CD4-positive, alpha-beta T cell treated with Interleukin-4 for 1 hour (primary cell): ENCODE measurements at regions not wholly inside any gene's neighbourhood (a gene's known extent, or its start where the extent isn't known, plus 50 kb on each side); places are given as distances from the start of the nearest gene placed in this dataset.

Experiments used
- DNase-seq, 2 donors: peaks; one replicate each; pipeline ENCODE4 v3.0.0-alpha.2; 2020 to 2022

DNA sequence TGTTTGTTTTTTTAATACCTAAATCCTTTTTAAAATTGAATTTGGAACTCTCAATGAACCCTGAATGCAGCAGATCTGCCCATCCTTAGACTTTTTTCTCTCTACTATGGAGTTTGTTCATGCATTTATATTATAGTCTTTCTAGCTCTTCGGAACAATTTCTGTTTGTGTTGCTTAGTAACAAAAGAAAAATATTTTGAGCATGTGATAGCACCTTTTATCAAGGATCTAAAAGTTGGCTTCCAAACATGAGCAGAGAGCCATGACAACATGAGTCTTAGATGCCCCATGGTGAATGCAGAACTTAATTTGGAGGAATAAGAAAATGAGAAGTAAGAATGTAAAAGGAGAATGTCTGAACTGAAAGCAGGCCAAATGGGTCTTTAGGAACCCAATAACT is 133.7 kb downstream of the EDN1 start:
- DNase-seq, result no peak

DNA sequence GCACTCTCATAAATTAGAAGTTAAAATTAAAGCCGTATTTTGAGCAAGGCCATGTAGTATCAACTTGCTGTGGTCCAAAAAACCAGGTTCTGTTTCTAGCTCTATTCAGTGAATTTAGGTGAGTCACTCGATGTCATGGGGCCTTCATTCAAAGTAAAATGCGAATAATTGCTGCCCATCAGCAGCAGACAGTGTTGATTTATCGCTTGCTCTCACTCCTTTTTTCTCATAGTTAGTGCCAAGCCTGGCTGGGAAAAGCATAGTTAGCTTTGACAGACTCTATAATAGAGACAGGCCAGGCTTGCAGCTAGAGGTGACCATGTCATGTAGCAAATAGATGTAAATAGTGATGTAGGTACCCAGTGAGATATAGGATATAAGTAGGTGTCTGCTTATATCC is 136.0 kb downstream of the EDN1 start:
- no peak for DNase-seq

GRCh38 chr6:12431023-12431422 is 140.9 kb downstream of the EDN1 start:
- no peak for DNase-seq

DNA sequence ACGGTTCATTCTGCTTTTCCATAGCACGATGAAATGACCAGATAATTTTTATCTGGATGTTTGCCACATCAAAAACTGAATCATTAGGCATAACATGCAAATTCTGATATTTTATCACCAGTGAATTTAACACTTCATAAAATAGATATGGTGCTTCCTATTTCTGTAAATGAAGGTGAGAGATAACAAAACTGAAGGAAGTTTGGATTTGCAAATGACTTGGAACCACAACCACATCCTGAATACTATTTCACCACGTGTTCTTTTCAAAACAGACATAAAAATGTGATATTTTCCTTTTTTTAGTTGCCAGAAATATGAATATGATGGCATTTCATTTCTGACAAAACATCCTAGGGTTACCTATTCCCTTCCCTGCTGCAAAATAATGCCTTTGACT is 146.1 kb downstream of the EDN1 start:
- DNase-seq, result no peak

GRCh38 chr6:12436683-12437082 is 146.5 kb downstream of the EDN1 start:
- DNase-seq, result no peak

DNA sequence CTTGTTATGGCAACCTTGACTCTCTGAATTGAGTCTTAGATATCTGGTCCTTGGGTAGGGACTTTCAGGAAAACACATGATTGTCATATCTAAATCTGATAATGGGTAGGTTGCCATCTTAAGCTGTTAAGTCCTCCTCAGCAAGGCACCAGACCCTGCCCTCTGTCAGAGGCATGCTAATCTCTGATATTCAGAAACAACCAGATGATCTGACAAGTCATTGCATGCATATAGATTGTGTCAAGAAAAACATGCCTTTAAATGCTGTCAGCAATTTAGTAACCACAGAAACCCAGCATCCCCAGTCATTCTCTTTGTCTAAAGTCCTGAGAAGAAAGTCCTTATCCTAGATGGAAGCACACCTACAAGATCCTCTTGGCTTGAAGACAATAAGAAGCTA is 149.1 kb downstream of the EDN1 start:
- DNase-seq, result no peak

- no peak for DNase-seq
Measured at GRCh38 chr6:12440981-12441380, 150.8 kb downstream of the EDN1 start.

DNA sequence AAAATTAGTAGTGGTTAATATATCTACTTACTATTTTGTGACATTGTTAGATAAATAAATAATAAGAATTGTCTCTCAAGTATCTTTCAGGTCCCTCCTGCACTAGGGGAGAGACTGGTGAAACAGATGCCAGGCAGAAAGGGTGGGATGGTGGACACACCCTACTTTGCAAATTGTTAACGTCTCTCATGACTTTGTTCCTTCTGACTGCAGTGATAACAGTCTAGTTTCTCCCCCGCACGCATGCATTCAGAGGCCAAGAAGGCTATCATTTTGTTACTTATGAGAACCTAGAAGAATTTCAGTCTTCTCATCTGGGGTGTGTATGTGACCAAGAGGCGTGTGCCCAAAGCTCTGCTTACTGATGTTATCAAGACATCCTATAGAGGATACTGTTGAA is 152.3 kb downstream of the EDN1 start:
- no peak for DNase-seq

- DNase-seq, result no peak
Measured at GRCh38 chr6:12446394-12446793, 156.2 kb downstream of the EDN1 start.

DNA sequence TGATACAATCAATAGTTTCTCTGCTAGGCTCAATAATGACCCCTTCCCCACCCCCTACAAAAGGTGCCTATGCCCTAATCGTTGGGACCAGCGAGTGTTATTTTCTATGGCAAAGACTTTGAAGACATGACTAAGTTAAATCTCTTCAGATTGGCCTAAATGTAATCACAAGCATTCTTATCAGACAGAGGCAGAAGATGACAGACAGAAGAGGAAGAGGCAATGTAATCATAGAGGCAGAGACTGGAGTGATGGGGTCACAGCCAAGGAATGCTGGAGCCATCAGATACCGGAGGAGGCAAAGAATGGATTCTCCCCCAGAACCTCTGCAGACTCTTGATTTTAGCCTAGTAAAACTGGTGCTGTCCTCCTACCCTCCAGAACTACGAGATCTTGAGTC is 159.3 kb downstream of the EDN1 start:
- no peak for DNase-seq

- DNase-seq, result no peak
Measured at GRCh38 chr6:12450467-12450866, 160.3 kb downstream of the EDN1 start.

- DNase-seq, result no peak
Measured at GRCh38 chr6:12456343-12456742, 166.2 kb downstream of the EDN1 start.

DNA sequence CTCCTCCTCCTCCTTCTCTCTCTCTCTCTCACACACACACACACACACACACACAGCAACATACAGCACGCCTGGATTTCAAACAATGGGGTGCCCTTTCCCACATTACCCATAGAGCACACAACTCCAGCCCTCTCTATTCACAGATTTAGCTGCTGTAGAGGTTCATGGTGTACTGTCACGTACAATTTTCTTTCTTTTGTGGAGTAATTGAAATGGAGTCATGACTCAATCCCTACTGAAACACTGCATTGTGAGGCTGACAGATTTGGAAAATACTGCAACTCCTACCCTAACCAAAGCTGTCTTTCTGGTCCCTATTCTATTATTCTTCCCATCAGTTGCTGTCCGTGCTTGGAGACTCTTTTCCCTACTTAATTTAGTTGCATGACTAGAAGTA is 166.9 kb downstream of the EDN1 start:
- no peak for DNase-seq

DNA sequence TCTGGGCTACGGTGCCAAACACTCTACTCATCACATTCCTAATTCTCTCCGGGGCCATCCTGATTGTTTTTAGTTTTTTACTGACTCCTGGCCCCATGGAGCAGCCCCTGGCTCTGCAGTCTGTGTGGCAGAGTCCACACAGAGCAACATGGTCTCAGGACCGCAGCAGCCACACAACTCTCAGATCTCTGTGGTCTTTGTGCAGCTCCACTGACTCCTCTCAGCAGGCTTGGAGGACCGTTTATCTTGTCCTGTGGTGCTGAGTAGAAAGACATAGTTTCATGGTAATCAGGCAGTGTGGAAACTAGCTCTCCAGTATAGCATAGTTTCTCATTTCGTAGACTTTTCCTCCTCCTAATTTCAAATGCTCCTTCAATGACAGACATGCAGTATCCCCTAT is 168.4 kb downstream of the EDN1 start:
- no peak for DNase-seq

DNA sequence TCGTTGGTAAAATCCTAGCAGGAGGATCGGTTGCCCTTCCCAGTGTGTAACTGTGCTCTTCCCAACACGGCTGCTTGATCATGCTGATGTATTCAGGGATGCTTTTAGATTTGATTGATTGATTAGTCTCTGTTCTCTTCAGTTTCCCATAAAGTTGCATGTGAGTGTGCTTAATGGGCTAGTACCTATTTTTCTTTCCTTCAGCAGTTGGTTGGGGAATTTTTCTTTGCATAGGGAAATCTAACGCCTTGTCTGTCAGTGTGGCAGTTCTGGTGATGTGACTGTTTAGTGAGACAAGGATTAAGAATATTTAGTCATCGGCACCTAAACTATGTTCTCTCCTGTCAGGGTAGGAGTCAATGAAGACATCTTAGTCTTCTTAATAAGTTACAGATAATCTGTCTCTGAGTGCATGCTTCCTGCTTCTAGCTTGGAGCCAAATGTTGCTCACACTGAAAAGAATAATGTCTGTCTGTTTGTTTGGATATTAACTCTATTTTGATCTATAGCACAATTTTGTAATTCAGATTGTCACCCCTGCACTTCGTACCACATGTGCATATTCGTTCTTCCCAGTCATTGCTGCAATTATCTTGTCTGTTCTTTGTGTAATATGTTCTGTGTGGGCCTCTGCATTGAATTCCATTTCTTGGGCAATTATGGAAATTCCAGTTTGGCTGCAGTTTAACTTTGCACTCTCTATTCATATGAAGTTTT is 169.9 kb downstream of the EDN1 start:
- no peak for DNase-seq

DNA sequence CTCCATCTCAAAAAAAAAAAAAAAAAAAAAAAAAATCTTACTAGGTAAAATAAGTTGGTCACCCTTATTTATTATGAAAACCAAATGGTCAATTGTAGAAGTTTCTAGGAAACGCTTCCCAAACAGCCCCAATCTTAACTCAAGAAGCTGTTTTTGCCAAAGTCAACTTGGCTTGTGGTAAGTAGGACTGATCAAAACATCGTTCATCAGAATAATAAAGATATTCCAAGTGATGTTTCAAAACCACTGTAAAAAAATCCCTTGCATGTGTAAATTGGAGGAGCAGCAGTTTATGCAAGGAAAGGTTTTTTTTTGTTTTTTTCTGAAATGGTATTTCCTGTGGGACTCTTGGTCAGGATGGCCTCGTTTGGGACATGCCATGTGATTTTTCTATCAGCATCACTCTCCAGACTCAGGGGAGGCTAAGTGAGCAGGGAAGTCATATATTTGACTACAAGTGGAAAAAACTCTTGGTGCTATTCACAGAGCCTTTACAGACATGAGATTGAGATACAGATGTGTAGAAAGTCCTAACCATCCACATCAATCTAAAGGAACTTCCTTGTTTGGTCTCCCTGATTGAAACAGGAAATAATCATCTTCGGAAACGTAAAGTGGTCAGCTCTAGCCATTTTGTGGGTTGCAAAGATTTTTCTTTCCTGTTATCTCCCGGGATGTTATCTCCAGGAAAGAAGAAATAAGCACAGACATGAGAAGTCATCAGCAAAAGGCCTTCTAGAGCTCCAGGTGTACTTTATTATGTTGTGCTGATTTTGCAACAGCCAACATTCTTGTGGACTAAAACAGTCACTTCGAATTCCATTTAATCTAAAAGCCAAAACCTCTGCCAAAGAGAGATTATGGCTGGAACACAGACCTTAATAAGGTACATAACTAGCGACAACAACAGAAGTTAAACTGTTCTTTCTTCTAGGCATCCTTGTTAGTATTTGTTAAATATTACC is 177.8 kb downstream of the EDN1 start:
- DNase-seq, result no peak

- DNase-seq, result no peak
Measured at GRCh38 chr6:12472601-12473038, 182.5 kb downstream of the EDN1 start.

DNA sequence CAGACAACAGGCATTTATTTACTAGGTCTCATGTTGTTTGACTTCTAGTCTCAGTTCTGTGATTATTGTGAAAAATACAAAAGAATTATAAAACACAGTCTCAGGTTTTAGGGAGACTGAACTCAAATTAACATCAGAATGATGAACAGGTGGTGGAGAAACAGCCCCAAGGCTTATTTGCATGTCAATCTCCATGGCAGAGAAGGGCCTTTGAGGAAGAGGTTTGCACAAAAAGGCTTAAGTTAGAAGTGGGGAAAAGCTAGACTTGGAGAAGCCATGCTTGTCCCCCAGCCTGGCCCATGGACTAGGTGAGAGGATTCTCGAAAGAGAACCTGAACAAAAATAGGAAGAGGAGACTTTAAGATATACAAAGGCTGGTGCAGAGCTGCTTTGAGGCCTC is 183.3 kb downstream of the EDN1 start:
- DNase-seq, result no peak

- no peak for DNase-seq
Measured at GRCh38 chr6:12474167-12475140, 184.3 kb downstream of the EDN1 start.

DNA sequence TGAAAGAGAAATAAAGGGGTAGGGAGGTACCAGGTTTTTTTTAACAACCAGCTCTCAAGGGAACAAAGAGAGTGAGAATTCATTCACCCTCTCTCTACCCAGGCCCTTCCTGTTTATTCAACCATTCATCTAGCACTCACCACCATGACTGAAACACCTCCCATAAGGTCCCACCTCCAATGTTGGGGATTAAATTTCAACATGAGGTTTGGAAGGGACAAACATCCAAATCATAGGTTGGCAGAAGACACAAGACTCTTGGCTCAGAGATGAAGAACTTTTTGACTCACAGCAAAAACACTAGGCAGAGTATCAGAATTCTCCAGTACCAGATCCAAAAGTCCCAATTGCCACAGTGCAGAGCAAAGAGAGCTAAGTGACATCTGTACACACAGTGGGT is 186.3 kb downstream of the EDN1 start:
- no peak for DNase-seq

DNA sequence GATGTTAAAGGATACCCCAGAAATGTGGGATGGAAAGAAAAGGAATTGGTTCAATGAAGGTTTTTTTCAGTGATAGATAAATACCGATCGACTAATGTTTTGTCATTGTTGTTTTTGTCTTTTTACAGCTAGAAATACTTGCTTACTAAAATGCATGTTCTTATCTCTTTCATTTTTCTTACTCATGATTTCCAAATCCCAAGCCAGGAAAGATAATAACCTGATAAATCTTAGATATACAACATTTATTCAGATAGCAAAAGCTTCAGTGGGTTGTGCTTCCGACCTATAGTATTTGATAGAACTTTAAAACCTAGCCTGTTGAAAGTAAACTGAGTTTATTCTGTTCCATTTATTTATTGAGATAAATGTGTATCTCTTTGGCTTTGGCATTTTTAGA is 187.5 kb downstream of the EDN1 start:
- no peak for DNase-seq

DNA sequence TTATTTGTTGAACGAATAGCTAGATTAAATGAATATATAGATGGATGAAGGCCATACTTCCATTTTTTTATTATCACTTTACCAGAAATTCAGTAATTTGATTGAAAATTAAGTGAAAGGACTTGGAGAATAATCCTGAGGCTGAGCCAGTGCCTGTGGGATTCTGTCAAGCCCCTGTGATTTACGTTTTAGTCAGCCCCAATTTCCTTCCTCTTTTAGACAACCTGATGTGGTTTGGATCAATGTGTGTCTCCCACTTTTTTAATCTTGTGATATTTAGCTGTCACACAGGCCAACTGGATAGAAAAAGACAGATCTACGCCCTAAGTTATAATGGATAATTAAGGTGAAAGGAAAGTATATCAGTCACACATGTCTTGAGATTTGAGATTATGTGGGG is 188.8 kb downstream of the EDN1 start:
- DNase-seq, result no peak

- DNase-seq, result no peak
Measured at GRCh38 chr6:12479451-12479850, 189.3 kb downstream of the EDN1 start.
